A549 (cell line): ENCODE measurements at regions not wholly inside any gene's neighbourhood (a gene's known extent, or its start where the extent isn't known, plus 50 kb on each side); places are given as distances from the start of the nearest gene placed in this dataset.

ENCODE experiments used
- CEBPB ChIP-seq, 2 experiments: fragments of >200 bp in 1 of 2; sonication (Bioruptor Twin) in 1 of 2; formaldehyde crosslinking in 1 of 2; IDR thresholded peaks; 2 replicates each; pipeline ENCODE4 v1.6.1; 2012 to 2016
- CTCF ChIP-seq: fragments of >200 bp; sonication (Bioruptor Twin); formaldehyde crosslinking; IDR thresholded peaks from 3 replicates; pipeline ENCODE4 v1.5.1; 2016
- ESRRA ChIP-seq: fragments of 150-350 bp; IDR thresholded peaks from 2 replicates; pipeline ENCODE4 v1.6.1; 2014; ENCODE audit warnings: mild to moderate bottlenecking, low read length, borderline replicate concordance
- KDM1A ChIP-seq: fragments of 200-600 bp; sonication (generic); IDR thresholded peaks from 2 replicates; pipeline ENCODE4 v1.6.1; 2016; ENCODE audit warnings: low read depth, mild to moderate bottlenecking
- PHF8 ChIP-seq: fragments of 200-600 bp; sonication (generic); IDR thresholded peaks from 2 replicates; pipeline ENCODE4 v1.6.1; 2016; ENCODE audit warnings: low read depth, mild to moderate bottlenecking, antibody characterized with exemption, moderate library complexity, borderline replicate concordance
- POLR2A ChIP-seq: IDR thresholded peaks from 2 replicates; pipeline ENCODE4 v1.6.1; 2012; ENCODE audit warnings: mild to moderate bottlenecking, low read length
- RFX5 ChIP-seq: fragments of 450-650 bp; IDR thresholded peaks from 2 replicates; pipeline ENCODE4 v1.7.1; 2014; ENCODE audit warnings: antibody characterized with exemption, mild to moderate bottlenecking, moderate library complexity
- SMC3 ChIP-seq: fragments of >200 bp; sonication (Bioruptor Twin); formaldehyde crosslinking; IDR thresholded peaks from 3 replicates; pipeline ENCODE4 v1.6.1; 2018; ENCODE audit warnings: inconsistent platforms

DNA sequence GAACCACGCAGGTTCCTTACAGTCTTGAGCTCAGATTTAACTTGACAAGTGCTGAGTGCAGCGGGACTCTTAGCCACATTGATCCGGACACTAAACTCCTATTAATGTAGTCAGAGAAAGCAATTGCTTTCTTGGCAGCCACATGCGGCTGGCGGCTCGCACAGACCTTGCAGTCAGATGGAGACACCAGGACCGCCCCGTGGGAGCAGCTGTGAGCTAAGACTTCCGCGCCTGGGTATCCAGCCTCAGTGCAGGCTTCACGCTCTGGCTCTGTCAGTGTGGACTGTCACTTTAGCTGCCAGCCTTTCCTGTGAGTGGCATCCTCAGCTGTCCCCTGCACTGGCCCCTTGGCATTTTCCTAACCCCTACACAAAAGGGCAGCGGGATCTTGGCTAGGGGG, 80.9 kb upstream of the NLRP1 start:
- no peak for TF ChIP-seq CTCF
- no peak for TF ChIP-seq POLR2A
- TF ChIP-seq RFX5, result no peak
- no peak for TF ChIP-seq PHF8
- no peak for TF ChIP-seq SMC3
- no peak for TF ChIP-seq KDM1A
- TF ChIP-seq ESRRA, result no peak
- TF ChIP-seq CEBPB (IDR thresholded peaks at IDR 0.05), result no peak
